T-helper 22 cell (primary cell): ENCODE measurements at regions not wholly inside any gene's neighbourhood (a gene's known extent, or its start where the extent isn't known, plus 50 kb on each side); places are given as distances from the start of the nearest gene placed in this dataset.

Experiments used
- DNase-seq: peaks from one replicate; pipeline ENCODE4 v3.0.0-alpha.2; 2020; ENCODE audit warnings: low read depth

DNA sequence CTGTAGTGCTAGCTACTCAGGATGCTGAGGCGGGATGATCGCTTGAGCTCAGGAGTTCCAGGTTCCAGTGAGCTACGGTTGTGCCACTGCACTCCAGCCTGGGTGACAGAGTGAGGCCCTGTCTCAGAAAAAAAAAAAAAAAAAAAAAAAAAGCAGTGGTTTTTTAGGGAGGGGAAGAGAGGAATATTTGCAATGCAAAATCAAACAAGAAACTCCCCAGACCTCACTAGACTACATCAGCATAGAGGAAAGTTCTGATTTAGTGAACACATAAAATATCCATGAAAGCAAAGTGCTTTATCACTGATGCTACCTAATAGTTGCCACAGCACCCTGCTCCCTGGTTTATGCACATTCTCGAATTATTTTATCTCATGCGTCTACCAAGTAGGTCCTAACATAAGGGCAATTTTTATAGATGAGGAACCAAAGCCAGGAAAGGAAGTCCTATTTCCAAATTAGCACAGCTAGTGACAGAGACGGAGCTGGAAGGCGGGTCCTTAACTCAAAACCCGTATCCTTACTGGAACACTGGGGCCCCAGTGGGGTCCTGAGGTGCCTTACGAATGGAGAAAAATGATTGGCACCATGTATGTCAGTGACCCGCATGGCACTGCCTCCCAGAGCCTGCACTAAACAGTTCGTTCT lies 50.7 kb upstream of the GPR157 start:
- no peak for DNase-seq

- DNase-seq: no peak
Measured at GRCh38 chr1:9180111-9180819, 51.4 kb upstream of the GPR157 start.

- peak; percentile 15 for DNase-seq
Measured at GRCh38 chr1:9181176-9181906, 52.4 kb upstream of the GPR157 start.

GRCh38 chr1:9181990-9182783 lies 52.4 kb upstream of the H6PD start:
- no peak for DNase-seq

GRCh38 chr1:9182784-9183257 lies 51.8 kb upstream of the H6PD start:
- DNase-seq: no peak

DNA sequence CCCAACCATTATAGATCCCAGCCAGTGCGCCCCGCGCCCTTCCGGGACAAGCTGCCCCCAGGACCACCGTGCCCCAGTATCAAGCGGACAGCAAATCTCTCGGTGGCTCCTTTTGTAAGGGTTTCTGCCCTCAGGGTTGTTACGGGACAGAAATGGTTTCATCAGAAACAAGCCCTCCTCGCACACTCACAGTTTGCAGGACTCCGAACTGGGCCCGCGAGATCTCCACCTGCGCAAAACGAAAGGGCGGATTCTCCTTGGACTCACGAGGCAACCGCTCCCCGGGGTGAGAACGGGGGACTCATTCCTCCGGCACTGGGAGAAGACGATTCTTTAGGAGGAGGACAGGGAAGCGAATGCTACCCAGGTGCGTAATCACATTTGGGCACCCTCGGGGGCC lies 51.1 kb upstream of the H6PD start:
- DNase-seq: no peak

DNA sequence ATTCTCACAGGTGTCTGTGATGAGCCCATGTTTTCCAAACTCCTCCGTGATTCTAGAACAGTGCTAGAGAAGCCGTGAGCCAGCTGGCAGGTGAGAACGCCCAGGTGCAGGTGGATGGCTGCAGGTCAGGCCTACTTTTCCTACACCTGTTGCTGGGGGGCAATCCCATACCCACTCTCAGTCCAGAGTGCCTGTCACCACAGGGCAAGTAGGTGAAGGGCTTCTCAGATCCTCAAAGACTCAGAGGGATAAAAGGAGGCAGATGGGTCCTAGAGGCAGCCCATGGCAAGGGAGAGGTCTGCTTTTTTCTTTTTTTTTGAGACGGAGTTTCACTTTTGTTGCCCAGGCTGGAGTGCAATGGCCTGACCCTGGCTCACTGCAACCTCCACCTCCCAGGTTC lies 50.7 kb upstream of the H6PD start:
- DNase-seq: no peak

DNA sequence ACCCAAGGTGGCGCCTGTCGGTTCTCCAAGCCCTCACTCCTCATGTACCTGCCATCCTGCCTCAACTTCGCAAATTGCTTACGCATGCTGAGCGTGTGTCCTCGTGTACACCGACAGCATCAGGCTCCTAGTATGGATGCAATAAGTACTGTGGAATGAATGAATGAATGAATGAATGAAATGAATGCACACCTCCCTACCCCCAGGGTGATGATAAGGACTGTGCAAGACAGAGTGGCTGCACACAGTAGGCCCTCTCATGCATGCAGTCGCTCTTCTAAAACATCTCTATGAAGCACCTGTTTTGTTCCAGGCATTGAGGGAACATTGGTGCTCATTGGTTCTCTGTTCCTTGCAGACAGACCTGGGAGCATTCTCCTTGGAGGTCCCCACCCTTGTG lies 49.8 kb upstream of the H6PD start:
- no peak for DNase-seq
